MV-4-11 (cell line): ENCODE measurements at regions not wholly inside any gene's neighbourhood (a gene's known extent, or its start where the extent isn't known, plus 50 kb on each side); places are given as distances from the start of the nearest gene placed in this dataset.
"Not testable (repeated sequence)": the region's sequence is repeated elsewhere in the genome, so short reads cannot be mapped to it uniquely, and the experiment has no call there.

Source experiments
- DNase-seq: peaks from one replicate; lab custom pipeline; 2025; lab: John Stamatoyannopoulos, UW

- DNase-seq: no peak
Observed at GRCh38 chr4:143819029-143819428, 86.3 kb downstream of the GYPE start.

DNA sequence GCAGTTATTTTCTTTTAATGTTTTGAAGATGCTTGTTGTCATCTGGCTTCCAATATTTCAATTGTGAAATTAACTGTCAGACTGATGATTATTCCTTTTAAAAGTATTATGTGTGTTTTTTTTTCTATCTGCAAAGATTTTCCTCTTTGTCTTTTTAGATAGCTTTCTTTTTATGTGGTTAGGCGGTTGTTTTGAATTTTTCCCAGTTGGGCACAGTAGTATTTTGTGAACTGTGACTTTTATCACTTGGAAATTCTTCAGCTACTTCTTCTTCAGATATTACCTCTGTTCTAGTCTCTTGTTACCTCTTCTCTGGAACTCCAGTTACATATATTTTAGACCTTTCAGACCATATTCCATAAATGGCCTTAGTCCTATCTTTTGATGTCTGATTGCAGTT is 87.5 kb downstream of the GYPE start:
- DNase-seq: not testable (repeated sequence)

DNA sequence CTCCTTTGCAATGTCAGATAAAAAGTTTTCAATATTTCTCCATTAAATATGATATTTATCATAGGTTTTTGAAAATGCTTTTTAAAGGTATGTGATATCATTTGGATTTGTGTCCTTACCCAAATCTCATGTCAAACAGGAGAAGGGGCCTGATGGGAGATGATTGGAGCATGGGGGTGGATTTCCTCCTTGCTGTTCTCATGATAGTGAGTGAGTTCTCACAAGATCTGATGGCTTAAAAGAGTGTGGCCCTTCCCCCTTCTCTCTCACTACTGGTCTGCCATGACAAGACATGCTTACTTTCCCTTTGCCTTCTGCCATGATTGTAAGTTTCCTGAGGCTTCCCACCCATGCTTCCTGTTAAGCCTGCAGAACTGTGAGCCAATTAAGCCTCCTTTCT is 90.0 kb downstream of the GYPE start:
- not testable (repeated sequence) for DNase-seq

DNA sequence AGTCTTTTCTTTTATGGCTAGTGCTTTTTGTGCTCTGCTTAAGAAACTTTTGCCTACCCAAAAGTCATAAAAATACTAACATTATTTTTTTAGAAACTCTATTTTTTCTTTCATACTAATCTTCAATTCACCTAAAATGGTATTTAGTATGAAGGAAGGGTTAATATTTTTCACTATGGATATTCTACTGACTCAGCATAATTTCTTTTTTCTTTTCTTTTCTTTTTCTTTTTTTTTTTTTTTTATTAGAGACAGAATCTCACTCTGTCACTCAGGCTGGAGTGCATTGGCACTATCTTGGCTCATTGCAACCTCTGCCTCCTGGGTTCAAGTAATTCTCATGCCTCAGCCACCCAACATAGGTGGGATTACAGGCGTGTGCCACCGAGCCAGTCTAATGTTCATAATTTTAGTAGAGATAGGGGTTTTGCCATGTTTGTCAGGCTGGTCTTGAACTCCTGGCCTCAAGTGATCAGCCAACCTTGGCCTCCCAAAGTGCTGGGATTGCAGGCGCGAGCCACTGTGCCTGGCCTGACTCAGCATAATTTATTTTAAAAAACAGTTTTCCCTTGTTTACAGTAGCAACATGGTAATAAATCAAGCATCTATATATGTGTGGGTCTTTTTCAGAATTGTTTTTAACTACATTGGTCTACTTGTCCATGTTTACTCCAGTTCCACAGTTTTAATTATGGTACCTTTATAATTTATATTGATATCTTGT is 91.8 kb downstream of the GYPE start:
- not testable (repeated sequence) for DNase-seq

DNA sequence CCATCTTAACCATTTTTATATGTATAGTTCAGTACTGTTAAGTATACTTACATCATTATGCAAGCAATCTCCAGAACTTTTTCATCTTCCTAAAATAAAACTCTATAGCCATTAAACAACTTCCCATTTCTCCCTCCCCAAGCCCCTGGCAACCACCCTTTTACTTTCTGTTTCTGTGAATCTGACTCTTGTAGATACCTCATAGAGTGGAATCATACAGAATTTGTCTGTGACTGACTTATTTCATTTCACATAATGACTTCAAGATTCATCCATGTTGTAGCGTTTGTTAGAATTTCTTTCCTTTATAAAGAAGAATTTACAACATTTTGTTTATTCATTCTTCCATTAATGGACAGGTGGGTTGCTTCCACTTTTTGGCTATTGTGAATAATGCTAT is 91.2 kb upstream of the FREM3 start:
- DNase-seq: not testable (repeated sequence)

DNA sequence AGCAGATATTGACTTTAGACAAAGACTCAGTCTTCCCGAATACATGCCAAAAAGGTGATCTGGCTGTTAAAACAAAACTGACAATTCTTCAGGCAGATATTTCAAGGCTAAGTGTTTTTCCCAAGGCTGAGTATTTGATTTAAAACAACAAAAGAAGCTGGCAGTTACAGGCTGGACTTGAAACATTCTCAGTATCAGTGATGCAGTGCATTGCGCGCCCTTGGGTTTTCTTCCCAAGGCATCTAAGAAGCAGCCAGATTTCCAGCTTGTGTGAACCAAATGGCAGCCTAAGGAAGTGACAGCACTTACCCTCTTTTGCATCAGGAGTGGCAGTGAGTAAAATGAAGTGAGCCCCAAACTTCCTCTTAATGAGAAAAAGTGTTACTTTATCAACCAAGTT is 90.0 kb upstream of the FREM3 start:
- DNase-seq: not testable (repeated sequence)

GRCh38 chr4:143789618-143790017 is 89.1 kb upstream of the FREM3 start:
- not testable (repeated sequence) for DNase-seq

DNA sequence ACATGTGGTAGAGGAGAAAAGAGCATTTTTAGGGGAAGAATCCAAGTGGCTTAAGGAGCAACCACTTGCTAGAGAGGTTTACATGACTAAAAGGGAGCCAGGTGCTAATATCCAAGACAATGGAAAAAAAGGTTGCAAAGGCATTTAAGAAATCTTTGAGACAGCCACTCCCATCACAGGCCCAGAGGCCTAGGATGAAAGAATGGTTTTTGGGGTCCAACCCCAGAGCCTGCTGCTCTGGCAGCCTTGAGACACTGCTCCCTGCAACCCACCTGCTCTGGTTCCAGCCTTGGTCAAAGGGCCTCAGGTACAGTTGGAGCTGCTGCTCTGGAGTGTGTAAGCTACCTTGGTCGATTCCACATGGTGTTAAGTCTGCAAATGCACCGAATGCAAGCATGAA is 84.1 kb upstream of the FREM3 start:
- DNase-seq: no peak

GRCh38 chr4:143782521-143782920 is 82.0 kb upstream of the FREM3 start:
- DNase-seq: no peak

- DNase-seq: peak; percentile 27
Observed at GRCh38 chr4:143773998-143774895, 73.8 kb upstream of the FREM3 start.

DNA sequence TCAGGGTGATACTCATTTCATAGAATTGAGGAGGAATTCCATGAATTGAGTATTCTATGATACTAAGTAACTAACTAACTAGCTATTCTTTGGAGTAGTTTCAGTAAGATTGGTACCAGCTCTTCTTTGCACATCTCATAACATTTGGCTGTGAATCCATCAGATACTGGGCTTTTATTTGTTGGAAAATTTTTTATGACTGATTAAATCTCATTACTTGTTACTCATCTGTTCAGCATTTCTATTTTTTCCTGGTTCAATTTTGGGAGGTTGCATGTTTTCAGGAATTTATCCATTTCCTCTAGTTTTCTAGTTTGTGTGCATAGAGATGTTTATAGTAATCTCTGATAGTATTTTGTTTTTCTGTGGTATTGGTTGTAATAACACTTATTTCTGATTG is 70.8 kb upstream of the FREM3 start:
- no peak for DNase-seq

GRCh38 chr4:143768007-143768591 is 67.6 kb upstream of the FREM3 start:
- no peak for DNase-seq

DNA sequence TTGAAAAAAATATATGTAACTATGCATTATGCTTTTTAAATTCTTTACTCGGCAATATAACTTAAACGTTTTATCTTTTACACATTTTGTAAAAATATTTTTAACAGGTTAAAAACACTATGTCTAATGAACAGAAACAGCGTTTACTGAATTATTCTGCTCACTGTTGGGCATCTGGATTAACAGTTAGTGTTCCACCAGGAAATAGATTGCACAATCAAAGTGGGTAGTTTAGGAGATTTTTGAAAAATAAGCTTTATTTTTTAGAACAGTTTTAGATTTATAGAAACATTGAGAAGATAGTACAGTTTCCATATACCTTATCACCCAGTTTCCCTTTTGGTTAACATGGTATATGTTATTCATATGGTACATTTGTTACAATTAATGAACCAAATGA is 63.1 kb upstream of the FREM3 start:
- no peak for DNase-seq

DNA sequence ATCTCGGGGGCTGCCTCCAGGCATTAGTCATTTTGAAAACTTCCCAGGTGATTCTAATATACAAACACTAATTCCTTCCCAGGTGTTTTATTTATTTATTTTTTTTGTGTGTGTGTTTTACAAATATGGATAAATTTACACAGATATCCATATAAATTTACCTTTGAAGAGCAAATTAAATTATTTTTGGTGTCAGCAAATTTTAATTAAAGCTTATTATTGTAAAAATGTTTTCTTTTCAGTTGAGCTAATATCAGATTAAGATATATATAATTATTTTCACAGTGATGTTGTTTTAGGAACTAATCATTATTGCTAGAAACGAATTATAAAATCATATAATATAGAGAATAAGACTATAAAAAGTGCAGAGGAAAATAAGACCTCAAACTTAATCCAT is 62.0 kb upstream of the FREM3 start:
- no peak for DNase-seq
